Thoracic aorta (tissue), 2 donors: ENCODE measurements at regions not wholly inside any gene's neighbourhood (a gene's known extent, or its start where the extent isn't known, plus 50 kb on each side); places are given as distances from the start of the nearest gene placed in this dataset.

Experiments
- ATAC-seq: fragments of 150-250 bp; one replicate; pipeline ENCODE4 v1.8.0; 2017; ENCODE audit warnings: low read depth; ENCODE audit not compliant: insufficient number of reproducible peaks, low FRiP score
- DNase-seq: peaks from one replicate; pipeline ENCODE4 v3.0.0-alpha.2; 2020; ENCODE audit warnings: low spot score
- H3K27ac ChIP-seq, 2 donors: fragments of 200-600 bp; sonication (generic); 1 replicate in 1 of 2; 2 replicates in 1 of 2; pipeline ENCODE4 v1.5.1; 2016; ENCODE audit warnings: mild to moderate bottlenecking in 2 of 2, moderate library complexity in 2 of 2
- H3K27me3 ChIP-seq: fragments of 200-600 bp; sonication (generic); replicated peaks from 2 replicates; pipeline ENCODE4 v1.6.0; 2016; ENCODE audit warnings: mild to moderate bottlenecking; ENCODE audit not compliant: insufficient read depth
- H3K36me3 ChIP-seq: fragments of 200-600 bp; sonication (generic); one replicate; pipeline ENCODE4 v1.5.1; 2016
- H3K4me1 ChIP-seq, 2 donors: fragments of 200-600 bp; sonication (generic); 1 replicate in 1 of 2; 2 replicates in 1 of 2; pipeline versions ENCODE4 v1.5.1 to v1.6.0; 2016; ENCODE audit warnings: low read depth in 2 of 2, mild to moderate bottlenecking in 1 of 2; ENCODE audit not compliant: control insufficient read depth in 1 of 2
- H3K4me3 ChIP-seq: fragments of 200-600 bp; sonication (generic); 2 replicates; pipeline ENCODE4 v1.5.1; 2016; ENCODE audit warnings: mild to moderate bottlenecking
- H3K9me3 ChIP-seq: fragments of 200-600 bp; sonication (generic); 2 replicates; pipeline ENCODE4 v1.5.1; 2016
- CTCF ChIP-seq: fragments of 200-600 bp; sonication (generic); IDR thresholded peaks from one replicate; pipeline ENCODE4 v1.5.1; 2019; ENCODE audit warnings: antibody characterized with exemption

- H3K4me1 ChIP-seq, result peaks cover 4 to 12% of the 10 kb centered on the region in 2 donors
- H3K36me3 ChIP-seq, result no peaks in the 10 kb centered on the region
- H3K9me3 ChIP-seq, result no peaks in the 10 kb centered on the region
- H3K27ac ChIP-seq, result no peak overlapping the region
- H3K27me3 ChIP-seq, result no peaks in the 10 kb centered on the region
- ATAC-seq, result no peak
- TF ChIP-seq CTCF, result no peak
- no peak for DNase-seq
- H3K4me3 ChIP-seq, result no peak overlapping the region
These were observed 249.2 kb upstream of the MARCKS start for GRCh38 chr6:113607821-113608545.

- Histone ChIP-seq H3K27ac (no peak overlapping the region), H3K27me3 (no peaks in the 10 kb centered on the region), H3K9me3 (no peaks in the 10 kb centered on the region), H3K4me3 (no peak overlapping the region), H3K36me3 (no peaks in the 10 kb centered on the region), H3K4me1 (peaks cover 4 to 12% of the 10 kb centered on the region in 2 donors)
- ATAC-seq (no peak), DNase-seq (no peak)
- no peak for TF ChIP-seq CTCF
These were observed 246.7 kb upstream of the MARCKS start for GRCh38 chr6:113610377-113610988.

- H3K4me3 ChIP-seq, result no peak overlapping the region
- H3K27ac ChIP-seq, result no peak overlapping the region
- no peak for TF ChIP-seq CTCF
- H3K9me3 ChIP-seq, result no peaks in the 10 kb centered on the region
- H3K4me1 ChIP-seq, result peaks cover 0 to 5% of the 10 kb centered on the region in 2 donors
- DNase-seq (no peak), ATAC-seq (no peak)
- no peaks in the 10 kb centered on the region for H3K27me3 ChIP-seq
- H3K36me3 ChIP-seq, result no peaks in the 10 kb centered on the region
These were observed 240.4 kb upstream of the MARCKS start for GRCh38 chr6:113616701-113617274.

GRCh38 chr6:113619077-113619476, 238.1 kb upstream of the MARCKS start:
- H3K4me3 ChIP-seq, result no peak overlapping the region
- no peaks in the 10 kb centered on the region for H3K27me3 ChIP-seq
- DNase-seq (no peak), ATAC-seq (no peak)
- H3K27ac ChIP-seq, result no peak overlapping the region
- H3K9me3 ChIP-seq, result no peaks in the 10 kb centered on the region
- H3K4me1 ChIP-seq, result no peaks in the 10 kb centered on the region
- no peak for TF ChIP-seq CTCF
- no peaks in the 10 kb centered on the region for H3K36me3 ChIP-seq

GRCh38 chr6:113620386-113620785, 236.8 kb upstream of the MARCKS start:
- no peak for TF ChIP-seq CTCF
- no peaks in the 10 kb centered on the region for H3K36me3 ChIP-seq
- H3K9me3 ChIP-seq, result no peaks in the 10 kb centered on the region
- H3K27ac ChIP-seq, result no peak overlapping the region
- no peaks in the 10 kb centered on the region for H3K27me3 ChIP-seq
- no peak overlapping the region for H3K4me3 ChIP-seq
- DNase-seq (no peak), ATAC-seq (no peak)
- H3K4me1 ChIP-seq, result no peaks in the 10 kb centered on the region
